Fibroblast of lung (primary cell): ENCODE measurements at regions not wholly inside any gene's neighbourhood (a gene's known extent, or its start where the extent isn't known, plus 50 kb on each side); places are given as distances from the start of the nearest gene placed in this dataset.

Experiments
- EZH2 ChIP-seq: IDR thresholded peaks from 2 replicates; pipeline ENCODE4 v1.5.1; 2012; ENCODE audit warnings: low read length, control low read depth, mild to moderate bottlenecking; ENCODE audit errors: missing control alignments
- TF ChIP-seq, protein P1 (sequence below), 2 donors: IDR thresholded peaks in 1 of 2; conservative IDR thresholded peaks in 1 of 2; 1 replicate in 1 of 2; 2 replicates in 1 of 2; pipeline ENCODE4 v1.5.1; 2011 to 2012; ENCODE audit warnings: low read length in 2 of 2, control low read depth in 1 of 2, inconsistent platforms in 1 of 2, low read depth in 1 of 2, mild to moderate bottlenecking in 1 of 2

GRCh38 chr10:4434516-4435071 is 391.4 kb upstream of the AKR1E2 start:
- TF ChIP-seq, protein P1, sequence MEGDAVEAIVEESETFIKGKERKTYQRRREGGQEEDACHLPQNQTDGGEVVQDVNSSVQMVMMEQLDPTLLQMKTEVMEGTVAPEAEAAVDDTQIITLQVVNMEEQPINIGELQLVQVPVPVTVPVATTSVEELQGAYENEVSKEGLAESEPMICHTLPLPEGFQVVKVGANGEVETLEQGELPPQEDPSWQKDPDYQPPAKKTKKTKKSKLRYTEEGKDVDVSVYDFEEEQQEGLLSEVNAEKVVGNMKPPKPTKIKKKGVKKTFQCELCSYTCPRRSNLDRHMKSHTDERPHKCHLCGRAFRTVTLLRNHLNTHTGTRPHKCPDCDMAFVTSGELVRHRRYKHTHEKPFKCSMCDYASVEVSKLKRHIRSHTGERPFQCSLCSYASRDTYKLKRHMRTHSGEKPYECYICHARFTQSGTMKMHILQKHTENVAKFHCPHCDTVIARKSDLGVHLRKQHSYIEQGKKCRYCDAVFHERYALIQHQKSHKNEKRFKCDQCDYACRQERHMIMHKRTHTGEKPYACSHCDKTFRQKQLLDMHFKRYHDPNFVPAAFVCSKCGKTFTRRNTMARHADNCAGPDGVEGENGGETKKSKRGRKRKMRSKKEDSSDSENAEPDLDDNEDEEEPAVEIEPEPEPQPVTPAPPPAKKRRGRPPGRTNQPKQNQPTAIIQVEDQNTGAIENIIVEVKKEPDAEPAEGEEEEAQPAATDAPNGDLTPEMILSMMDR (conservative IDR thresholded peaks at IDR 0.05 in 1 of 2, IDR thresholded peaks at IDR 0.05 in 1 of 2; ENCODE audit: low read depth in 1 of 2, low read length in 2 of 2), result no peak
- no peak for TF ChIP-seq EZH2
